ENCODE measurements at regions not wholly inside any gene's neighbourhood (a gene's known extent, or its start where the extent isn't known, plus 50 kb on each side); places are given as distances from the start of the nearest gene placed in this dataset.

DNA sequence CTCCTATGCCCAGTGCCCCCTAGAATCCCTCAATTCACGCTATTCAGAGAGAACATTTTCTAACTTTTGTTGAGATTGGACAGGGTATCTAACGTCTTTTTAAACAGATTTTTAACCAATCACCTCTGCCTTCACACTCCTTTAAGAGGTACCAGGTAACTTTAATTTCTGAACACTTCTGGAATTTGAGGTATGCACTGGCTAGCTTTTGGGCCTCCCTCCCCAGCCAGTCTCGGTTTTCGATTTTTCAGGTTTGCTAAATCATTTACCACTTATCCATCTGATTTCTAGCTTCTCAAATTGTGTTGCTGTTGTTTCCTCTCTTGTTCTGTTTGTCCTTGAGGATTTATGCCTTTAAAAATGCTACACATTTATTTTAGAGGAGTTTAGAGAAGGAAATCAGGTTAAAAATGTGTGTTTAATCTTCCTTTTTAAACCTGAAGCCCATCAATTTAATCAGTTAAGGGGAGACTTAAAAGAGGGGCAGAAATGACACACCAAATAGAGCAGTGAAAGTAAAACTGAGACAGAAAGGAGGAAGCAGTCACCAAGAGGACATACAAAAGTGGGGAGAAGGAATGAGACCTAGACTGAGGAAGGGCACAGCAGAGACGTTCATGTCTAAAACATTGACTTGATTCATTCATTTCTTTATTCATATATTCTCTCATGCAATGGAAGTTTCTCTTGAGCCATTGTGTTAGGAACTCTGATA lies 139.6 kb upstream of the HTR2A start:
- DNase-seq: peak; percentile 25 to 28 (median 27)

DNA sequence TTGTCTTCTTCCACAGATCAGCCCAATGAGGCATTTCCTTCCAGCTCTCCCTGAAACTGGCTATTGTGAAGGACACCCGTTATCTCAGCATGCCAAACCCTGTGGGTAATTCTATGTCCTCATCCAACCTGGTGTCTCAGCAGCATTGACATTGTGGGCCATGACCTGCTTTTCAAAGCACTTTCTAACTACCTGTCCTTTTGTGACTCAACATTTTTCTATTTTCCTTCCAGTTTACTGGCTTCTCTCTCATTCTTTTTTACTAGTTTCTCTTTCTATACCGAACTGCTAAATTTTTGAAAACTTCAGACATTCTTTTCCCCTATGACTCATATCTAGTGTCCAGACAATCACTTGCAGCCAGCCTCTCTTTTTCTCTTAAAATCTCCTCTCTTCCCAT lies 136.4 kb upstream of the HTR2A start:
- DNase-seq: no peak

DNA sequence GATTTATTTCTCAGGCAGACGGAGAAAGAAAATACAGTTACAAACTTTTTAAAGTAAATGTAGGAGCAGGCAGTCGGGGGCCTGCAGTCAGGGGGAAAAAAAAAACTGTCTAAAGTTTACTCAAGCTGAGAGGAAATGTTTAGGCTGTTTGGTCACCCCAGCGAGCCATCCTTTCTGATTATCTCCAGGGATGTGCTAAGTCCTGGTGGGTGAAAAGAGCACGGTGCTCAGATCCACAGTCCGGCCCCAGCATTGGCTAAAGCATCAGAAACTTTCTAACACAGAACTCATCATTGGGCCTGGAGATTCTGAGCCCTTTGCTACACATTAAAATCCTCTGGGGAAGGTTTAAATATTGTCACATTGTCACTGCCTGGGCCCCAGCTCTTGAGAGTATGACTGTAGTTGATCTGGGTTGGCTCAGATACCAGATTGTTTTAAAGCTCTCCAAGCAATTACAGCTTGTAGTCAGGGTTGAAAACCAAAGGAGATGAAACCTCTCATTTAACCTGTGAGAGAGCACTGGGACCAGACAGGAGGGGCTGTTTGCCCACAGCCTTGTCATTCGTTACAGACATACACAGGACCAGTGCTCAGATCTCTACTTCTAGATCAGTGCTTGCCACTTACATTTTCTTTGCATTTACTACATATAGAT lies 131.1 kb upstream of the HTR2A start:
- DNase-seq: no peak

DNA sequence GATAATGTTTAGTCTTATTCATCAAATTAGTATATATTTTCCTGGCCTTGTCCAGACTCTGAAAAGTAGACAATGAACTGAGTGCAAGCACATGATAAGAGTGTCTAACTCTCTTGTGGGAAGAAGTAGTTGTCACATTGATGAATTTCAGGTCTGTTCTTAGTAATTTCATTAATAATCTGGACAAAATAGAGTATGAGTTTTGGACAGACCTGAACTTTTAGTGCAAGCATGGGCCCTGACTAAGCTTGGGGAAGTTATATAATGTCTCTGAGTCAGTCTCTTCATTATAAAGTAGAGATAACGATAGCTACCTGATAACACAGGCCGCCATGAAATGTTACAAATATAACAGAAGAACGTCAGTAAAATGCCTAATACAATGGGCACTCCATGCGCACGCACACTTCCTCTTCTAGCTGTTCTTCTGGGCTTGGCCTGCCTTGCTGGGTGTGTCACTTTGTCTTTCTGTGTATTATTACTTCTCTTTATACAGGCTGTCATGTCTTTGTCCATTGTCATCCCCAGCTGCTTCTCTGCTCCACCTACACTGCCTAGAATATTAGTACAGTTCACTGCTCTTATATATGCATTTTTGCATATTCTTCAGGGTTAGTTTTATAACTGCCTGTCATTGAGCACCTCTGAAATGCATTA lies 129.1 kb upstream of the HTR2A start:
- peak; percentile 27 to 38 (median 35) for DNase-seq

DNA sequence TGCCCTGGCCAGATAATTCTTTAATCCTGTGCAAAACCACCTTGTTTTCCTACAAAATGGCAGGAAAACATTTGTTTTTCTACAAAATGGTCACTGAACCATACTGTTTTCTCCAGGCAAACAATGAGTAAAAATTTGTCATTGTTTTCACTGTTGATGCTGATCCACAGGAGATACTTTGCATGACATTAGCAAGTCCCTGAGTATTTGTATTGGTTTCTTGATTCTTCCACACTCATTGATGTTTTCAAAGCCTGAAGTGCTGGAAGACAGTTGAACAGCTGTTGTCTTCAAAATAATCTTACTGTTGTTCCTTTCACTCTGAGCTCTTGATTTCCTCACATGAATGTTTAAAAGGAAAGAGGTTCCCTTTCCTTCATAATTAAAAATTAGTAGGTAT lies 123.1 kb upstream of the HTR2A start:
- DNase-seq: no peak

DNA sequence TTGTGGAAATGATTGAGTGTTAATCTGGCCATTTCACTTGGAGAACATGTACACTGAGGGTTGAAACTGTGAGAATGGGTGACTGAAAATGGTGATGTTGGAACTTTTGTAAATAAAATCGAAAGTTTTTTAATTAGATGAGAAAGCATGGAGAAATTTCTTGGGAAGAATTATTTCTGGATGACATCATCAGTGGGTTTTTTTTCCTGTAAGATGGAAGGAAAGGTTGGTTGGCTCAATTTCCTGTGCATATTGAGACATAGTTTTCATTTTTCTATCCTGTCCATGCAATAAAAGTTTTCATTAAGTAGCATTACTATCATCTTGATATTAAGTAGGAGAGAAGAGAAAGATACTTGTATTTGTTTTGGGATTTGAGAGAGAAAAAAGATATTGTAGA lies 120.6 kb upstream of the HTR2A start:
- DNase-seq: no peak

DNA sequence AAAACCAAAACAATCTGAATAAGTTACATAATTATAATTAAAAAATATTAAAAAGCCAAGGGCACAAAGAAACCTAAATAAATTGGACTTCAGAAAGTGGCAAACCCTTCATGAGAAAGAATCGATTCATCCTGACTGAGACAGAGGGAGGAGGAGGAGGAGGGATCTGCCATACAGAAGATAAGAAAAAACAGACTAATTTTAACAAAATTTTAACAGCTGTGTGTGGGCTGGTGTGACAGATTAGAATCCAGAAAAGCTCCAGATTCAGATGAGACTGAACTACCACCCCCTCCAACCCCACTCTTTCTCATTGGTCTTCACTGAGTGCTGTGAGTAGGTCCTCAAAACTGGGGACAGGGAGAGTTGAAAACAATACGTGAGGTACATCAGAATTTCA lies 111.5 kb upstream of the HTR2A start:
- no peak for DNase-seq

DNA sequence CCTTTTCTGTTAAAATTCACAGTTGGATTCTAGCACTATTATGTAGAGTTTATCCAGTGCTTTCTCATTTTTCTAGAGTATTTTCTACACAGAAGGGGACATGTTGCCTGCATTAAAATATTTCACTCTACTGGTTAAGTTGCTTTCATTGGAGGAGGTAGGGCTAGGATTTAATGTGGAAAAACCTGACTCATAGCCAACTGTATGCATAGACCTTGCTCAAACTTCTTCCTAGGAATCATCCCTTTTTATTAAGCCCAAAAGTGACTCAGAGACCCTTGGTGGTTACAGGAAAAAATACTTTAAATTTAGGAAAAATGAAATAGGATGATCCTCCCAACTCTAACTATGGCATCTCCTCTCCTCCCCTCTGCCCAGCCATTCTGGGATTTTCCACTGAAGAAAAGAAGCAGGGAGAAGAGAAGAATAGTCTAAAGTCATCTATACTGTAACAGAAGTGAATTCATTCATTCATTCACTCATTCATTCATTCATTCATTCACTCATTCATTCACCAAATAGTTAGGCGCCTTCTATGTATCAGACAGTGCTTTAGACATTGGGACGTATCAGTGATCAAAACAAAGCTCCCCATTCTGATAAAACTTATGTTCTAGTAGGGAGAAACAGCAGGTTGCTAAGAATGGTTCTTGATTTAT lies 109.0 kb upstream of the HTR2A start:
- no peak for DNase-seq

DNA sequence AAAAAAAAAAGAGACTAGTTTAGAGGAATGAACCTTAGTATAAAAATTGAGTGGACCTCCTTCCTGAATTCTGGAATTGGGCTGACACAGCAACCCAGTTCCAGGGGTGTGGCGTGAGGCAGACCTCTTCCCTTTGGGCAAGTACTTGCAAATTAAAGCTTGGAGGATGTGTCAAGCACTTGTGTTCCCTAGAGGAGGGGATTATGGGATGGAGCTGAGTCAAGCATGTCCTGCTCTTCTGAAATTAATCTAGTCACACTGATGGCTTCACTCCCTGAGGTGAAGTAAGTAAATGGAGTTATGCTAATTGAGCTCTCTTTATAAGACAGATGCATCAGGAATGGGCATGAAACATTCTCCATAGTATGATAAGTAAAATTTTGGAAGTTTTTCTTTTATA lies 107.7 kb upstream of the HTR2A start:
- no peak for DNase-seq

DNA sequence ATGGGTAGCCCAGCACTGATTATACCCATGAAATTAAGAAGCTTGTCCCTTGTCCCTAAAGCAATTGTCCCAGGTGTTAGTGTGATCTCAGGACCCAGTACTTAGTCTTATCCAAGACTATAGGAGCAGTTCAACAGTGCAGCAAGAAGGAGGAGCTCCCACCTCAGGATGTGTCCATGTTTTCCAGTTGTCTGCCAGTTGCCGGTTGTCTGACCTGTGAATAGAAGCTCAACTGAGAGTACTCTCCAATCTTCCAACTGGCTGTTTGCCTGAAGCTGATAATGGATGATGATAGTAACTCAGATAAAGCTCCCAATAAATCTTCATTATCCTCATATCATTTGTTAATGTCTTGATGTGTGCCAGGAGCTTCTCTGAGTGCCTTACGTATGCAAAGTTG lies 107.2 kb upstream of the HTR2A start:
- no peak for DNase-seq

DNA sequence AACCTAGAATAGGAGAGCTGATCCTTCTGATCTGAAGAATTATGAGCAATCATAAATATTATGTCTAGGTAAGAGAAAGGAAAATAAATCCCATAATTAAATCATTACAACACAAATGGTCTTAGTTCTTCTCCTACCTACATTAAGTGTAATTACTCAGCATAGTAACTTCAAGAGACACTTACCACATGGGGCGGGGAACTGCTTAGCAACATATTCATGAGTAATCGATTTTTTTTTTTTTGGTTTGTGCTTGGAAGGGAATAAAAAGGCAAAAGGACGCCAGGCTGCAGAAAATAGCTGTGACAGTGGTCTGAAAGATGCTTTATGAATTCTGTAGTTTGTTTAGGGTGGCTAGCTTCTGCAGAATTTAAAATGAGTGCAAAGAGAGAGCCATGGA lies 103.3 kb upstream of the HTR2A start:
- no peak for DNase-seq

DNA sequence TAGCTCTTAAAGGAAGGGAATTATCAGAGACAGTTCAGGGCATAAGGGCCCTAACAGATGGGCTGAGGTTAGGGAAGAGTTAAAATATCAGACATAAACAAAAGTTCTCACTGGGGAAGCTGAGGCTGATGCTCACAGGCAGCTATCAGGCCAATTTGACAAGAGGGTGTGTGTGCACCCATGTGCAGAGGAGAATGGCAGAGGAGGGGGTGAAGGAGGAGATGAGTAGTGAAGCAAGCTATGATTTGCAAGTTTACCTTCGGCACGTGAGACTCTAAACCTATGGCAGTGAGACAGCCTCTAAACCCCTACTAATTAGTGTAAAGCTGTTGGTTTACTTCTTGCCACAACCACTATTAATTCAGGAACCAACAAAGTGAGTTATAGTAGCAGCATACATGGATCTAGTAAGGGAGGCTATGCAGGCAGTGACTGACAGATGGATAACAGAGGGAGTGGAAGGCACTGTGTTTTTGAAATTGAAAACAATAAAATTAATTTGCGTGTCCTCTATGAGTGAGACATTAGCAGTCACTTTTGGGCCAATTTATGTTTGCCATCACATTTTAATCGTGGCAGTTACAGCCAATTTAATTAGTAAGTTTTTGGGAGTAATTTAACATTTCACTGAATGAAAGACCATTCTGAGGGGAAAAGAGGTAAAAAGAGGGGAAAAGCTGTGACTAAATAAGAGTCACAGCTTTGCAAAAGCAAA lies 99.6 kb upstream of the HTR2A start:
- no peak for DNase-seq

DNA sequence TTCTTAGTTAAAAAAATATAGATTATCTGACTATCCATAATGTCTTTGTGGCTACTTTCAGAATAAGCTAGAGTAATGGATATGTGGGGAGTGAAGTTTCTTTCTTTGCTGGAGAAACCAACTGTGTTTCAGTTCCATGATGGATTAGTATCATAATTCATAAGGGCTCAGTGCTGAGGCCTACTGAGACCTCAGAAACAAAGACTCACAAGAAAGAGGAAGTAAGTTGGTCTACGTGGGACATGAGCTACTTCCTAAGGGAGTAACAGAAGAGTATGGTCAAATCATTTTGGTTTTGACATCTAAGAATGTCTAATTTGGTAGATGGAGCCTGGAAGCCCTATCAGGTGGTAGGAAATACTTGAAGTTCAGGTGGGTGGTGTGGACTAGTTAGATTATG lies 99.0 kb upstream of the HTR2A start:
- peak; percentile 22 to 38 (median 28) for DNase-seq

DNA sequence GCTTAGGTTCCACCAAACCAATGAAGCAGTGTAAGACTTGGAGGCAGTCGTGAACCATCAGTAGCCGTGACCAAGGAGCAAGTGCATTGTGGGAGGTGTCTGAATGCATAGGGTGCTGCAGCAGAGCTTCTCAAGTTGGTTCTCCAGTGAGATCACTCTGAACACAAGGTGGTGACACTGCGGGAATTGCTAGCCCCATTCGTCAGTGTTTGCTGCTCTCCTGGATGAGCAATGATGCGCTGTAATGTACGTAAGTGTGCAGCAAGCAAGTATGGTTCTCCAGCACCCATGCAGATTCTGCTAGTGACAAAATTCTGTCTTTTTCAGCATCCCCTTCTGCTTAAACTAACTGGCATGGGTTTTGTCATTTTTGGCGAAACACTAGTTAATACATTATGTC lies 97.6 kb upstream of the HTR2A start:
- no peak for DNase-seq

DNA sequence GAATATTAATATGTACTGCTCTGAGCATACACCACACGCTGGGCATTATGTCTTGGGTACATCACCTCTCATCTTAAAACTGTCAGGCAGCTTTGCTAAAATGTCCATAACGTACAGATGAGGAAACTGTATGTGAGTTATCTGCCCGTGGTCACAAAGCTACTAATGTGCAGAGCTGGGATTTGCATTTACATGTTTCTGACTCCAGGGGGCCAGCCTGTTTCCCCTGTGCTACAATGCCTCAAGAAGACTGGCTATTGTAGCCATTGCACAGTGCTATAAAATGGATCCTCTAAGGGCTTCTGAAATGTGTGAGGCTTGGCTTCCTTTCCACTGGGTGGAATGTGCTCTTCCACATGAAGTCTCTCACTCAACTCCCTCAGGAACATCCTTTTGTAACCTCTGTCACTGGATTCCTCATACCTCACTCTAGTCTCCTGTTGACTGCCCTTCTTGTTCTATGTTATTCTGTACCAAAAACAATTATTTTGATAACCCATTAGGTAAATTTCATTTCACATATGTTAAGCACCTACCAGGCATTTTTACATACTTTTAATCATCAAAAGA lies 95.6 kb upstream of the HTR2A start:
- peak in 2 of 3 donors; percentile 17 to 18 for DNase-seq

DNA sequence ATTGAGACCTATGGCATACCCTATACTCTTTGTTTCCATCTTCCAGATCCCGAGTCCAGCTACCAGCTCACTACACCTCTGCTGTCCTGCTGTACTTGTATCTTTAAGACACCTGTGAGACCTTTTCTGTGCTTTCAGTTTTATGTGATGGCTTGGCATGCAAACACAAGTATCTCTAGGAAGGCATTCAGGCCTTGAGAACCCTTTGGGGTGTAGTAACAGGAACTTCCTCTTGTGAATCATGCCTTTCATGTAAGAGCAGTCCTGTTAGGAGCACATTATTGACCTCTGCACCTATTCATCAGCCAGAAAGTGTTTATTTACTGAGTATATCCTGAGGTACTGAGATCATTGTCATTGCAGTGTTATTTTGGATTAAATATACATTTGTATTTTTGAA lies 87.0 kb upstream of the HTR2A start:
- DNase-seq: peak; percentile 36 to 68 (median 50)

DNA sequence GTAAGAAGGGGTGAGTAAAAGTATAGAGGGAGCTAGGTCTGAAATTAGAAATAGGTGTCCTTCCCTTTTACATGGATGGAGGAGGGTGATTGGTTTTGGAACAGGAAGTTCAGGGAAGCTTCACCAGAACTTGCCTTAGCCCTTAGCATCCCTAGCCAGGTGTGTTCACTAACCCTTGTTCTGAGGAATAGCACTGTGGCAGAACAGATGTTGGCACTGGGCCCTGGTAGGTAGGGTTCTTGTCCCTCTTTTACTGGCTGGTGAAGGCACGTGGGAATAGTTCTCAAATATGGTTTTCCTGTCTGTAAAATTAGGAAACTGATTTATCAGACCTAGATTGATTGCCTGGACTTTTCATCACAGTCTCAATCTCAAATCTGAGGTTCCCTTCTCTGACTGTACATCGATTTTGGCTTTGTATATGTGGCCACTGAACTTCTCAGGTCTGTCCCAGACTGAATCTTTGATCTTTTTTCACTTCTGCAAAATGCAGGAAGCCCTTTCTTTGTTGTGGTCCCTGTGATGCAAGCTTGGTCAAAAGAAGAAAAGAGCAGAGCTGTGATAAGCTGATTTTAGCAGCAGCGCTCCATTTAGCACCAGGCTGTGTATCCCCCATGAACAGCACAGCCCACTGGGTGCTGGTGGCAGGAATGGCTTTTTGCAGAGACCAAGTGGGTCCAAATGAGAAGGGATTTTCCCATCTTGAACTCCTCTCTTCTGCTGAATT lies 86.2 kb upstream of the HTR2A start:
- DNase-seq: peak in 2 of 3 donors; percentile 11 to 33

DNA sequence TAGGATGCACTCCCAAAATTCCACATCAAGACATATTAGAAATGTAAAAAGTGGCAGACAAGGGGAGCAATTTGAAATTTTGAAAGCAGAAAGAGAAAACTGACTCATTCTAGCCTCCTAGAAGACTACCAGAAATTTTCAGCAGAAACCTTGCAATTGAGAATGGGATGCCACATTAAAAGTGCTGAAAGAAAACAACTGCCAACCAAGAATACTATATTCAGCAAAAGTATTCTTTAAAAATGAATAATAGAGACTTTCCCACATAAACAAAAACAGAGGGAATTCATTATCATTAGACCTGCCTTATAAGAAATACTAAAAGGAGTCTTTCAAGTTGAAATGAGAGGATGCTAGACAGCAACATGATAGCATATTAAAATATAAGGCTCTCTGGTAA lies 78.3 kb upstream of the HTR2A start:
- DNase-seq: no peak

DNA sequence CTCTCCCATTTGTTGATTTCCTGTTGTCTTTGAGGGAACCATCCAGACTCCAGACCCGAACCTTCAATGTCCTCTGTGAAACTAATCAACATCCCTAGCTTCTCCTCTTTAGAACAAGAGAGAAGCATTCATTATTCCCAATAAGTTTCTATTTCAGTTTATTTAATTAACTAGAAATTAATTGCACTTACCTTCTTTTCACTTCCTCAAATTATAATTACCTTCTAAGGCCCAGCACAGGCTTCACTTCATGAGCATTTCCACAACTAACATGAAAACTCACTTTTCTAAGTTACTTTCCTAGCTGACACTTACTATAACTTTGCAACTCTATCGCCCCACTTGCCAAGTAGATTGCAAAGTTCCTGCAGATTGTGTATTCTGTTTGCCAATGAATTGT lies 71.6 kb upstream of the HTR2A start:
- no peak for DNase-seq

DNA sequence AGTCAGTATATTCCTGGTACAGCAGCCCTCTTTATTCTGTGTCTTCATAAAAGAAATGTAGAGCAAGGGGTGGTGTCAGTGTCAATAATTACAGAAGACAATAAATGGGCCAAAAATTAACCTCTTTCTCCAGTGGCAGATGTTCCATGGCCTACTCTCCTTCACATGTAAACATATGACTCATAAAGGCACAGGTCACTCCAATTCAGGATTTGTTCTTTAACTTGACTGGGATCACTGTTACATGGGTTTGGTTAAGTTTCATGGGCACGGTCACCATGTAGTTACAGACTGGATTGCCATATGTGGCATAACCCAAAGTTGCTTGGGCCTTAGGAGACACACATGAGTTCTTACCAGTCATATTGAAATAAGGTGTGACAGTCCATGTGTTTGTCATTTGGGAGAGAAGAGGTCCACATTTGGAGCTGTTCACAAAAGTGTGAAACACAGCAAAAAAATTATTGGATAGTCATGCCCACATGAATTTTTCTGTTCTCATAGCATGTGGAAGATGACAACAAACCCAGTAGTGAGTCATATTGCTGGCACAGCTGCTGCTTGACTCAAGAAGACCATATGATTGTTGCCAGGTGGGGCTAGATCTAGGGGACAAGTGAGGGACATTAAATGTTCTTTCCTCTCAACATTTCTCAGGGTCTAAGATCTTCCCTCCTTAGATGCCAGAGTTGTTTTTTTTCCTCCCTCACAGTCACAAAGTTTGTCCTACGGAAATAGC lies 68.1 kb upstream of the HTR2A start:
- DNase-seq: peak; percentile 58 to 75 (median 73)

DNA sequence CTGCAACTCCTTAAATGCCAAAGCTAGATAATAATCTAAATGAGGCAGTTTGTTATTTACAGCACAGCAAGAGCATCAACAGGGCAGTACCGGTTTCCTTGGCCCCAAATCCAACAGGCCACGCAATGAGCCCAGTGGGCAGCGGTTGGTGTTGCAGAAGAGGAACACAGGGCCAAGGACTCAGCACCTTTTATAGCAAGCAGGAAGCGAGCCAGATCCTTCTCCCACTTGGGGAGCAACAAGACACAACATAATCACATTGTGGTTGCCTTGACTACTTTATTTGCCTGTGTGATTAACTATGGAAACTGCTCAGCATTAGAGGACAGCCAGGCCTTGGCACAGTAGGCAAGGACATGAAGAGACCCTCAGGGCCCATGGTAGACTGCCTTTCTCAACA lies 67.1 kb upstream of the HTR2A start:
- peak in 2 of 3 donors; percentile 26 to 28 for DNase-seq
